Rectal smooth muscle tissue (tissue), 1 donor: ENCODE measurements at regions not wholly inside any gene's neighbourhood (a gene's known extent, or its start where the extent isn't known, plus 50 kb on each side); places are given as distances from the start of the nearest gene placed in this dataset.

Experiments
- H3K27ac ChIP-seq: one replicate; pipeline ENCODE4 v1.7.0; 2013; ENCODE audit warnings: low read depth, low read length, inconsistent platforms
- H3K27me3 ChIP-seq: one replicate; pipeline ENCODE4 v1.7.0; 2013; ENCODE audit warnings: low read length; ENCODE audit not compliant: control insufficient read depth, insufficient read depth
- H3K36me3 ChIP-seq: one replicate; pipeline ENCODE4 v1.7.0; 2013; ENCODE audit warnings: low read length; ENCODE audit not compliant: control insufficient read depth, insufficient read depth
- H3K4me1 ChIP-seq: one replicate; pipeline ENCODE4 v1.7.0; 2013; ENCODE audit warnings: low read length; ENCODE audit not compliant: control insufficient read depth, insufficient read depth
- H3K4me3 ChIP-seq: one replicate; pipeline ENCODE4 v1.7.0; 2013; ENCODE audit warnings: low read length
- H3K9ac ChIP-seq: one replicate; pipeline ENCODE4 v1.7.0; 2013; ENCODE audit warnings: low read length

DNA sequence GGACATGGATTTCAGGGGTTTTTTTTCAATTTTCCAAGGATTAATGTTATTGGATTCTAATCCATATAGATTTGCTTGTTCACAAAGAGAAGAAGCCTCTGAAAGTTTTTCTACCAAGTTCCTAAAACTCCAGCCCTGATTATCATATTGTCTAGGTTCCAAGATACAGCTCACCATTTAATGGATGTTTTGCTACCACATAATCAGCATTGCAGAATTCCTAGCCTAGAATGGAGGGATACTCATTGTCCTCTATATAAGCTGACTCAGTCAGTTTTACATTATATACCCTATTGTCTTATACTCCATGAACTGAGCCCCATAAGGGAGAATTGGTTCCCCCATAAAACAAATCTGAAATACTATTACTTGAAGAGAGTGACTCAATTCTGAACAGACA lies 664.7 kb upstream of the FAM241A start:
- H3K27me3 ChIP-seq, result no peaks in the 10 kb centered on the region
- H3K27ac ChIP-seq, result no peak overlapping the region
- H3K9ac ChIP-seq, result no peak overlapping the region
- no peaks in the 10 kb centered on the region for H3K36me3 ChIP-seq
- no peak overlapping the region for H3K4me3 ChIP-seq
- no peaks in the 10 kb centered on the region for H3K4me1 ChIP-seq

DNA sequence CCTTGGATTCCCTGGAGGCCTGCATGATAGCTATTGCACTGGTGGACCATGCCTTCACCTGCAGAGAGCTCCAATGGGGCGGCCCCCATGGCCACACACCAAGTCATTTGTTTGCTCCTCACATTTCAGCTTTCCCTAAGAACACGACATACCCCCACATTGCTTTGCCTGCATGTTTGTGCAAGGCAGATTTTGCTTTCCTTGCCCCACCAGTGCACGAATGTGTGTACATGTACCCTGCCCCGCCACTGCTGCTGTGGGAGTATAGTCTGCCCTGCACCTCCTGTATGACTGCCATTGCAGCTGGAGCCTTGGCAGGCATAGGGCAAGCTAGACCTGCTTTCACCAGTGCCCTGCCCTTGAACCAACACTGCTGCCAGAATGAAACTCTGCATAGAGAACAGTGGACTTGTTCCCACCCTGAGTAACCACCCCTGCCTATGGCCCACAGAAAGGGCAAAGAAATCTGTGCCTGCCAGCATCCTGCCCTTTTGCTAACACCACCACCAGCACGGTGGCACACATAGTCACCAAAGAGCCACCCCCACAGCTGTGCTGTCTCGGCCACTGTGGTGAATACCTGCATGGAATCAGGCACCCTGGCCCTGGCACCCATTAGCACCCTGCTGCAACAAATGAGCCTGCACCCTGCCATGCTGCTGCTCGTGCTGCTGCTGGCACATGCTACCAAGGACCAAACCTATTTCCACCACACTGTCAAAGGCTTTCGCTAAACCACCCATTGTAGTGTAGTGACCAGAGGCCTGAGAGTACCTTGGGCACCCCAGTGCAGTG lies 661.7 kb upstream of the FAM241A start:
- Histone ChIP-seq H3K36me3 (no peaks in the 10 kb centered on the region), H3K4me1 (no peaks in the 10 kb centered on the region), H3K4me3 (no peak overlapping the region), H3K27me3 (no peaks in the 10 kb centered on the region), H3K9ac (no peak overlapping the region), H3K27ac (no peak overlapping the region)

DNA sequence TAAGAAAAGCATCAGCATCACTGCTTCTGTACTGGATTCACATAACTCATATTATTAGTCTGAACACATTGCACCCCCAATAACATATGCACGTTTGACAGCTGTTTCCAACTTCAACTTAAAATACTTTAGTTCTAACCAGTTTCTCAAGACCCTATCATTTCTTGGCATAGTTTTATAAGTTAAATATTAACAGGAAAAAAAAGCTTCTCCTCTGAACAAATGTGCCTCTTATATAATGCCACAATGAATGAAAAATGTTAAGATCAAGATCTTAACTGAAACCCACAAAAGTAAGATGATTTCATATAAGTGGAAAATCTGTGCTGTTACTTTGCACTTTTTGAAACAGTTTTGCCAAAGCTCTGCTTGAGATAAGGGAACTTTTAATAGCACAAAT lies 652.8 kb upstream of the FAM241A start:
- no peak overlapping the region for H3K27ac ChIP-seq
- no peaks in the 10 kb centered on the region for H3K36me3 ChIP-seq
- no peak overlapping the region for H3K9ac ChIP-seq
- H3K4me3 ChIP-seq, result no peak overlapping the region
- no peaks in the 10 kb centered on the region for H3K4me1 ChIP-seq
- no peaks in the 10 kb centered on the region for H3K27me3 ChIP-seq

DNA sequence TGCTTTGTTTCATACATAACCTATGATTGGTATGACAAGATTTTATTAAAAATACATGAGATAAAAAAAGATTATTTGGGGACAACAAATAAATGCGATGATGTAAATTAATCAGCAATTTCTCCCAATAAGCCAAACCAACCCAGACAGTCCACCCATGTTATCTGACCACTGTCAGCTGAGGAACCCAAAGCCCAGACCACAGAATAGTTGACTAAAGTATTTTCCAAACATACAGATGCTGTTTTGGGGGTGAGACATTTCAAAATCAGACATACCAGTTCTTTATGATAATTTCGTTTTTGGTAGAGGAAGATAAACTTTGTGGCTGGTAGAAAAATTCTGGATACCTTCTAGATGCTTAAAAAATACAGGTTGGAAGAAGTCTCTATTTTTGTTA lies 650.8 kb upstream of the FAM241A start:
- Histone ChIP-seq H3K9ac (no peak overlapping the region), H3K27me3 (no peaks in the 10 kb centered on the region), H3K36me3 (no peaks in the 10 kb centered on the region), H3K4me3 (no peak overlapping the region), H3K4me1 (no peaks in the 10 kb centered on the region), H3K27ac (no peak overlapping the region)

DNA sequence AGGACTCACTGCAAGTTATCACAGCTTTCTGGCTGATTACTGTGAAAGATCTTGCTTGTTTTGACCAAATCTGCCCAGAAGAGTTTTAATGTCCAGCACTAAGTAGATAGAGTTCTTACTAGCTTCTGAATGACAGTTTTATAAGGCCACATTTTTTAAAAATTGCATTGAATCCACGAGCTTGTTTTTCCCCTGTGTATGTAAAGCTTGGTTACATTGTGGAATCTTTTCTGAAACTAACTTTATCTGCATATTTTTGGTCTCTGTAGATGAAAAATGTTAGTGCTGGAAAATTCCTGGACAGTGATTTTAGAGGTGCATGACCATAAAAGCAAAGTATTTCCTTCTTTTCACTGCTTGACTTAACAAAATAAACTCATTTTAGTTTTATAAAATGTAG lies 650.3 kb upstream of the FAM241A start:
- H3K4me1 ChIP-seq, result no peaks in the 10 kb centered on the region
- H3K4me3 ChIP-seq, result no peak overlapping the region
- H3K9ac ChIP-seq, result no peak overlapping the region
- no peaks in the 10 kb centered on the region for H3K36me3 ChIP-seq
- no peak overlapping the region for H3K27ac ChIP-seq
- H3K27me3 ChIP-seq, result no peaks in the 10 kb centered on the region

DNA sequence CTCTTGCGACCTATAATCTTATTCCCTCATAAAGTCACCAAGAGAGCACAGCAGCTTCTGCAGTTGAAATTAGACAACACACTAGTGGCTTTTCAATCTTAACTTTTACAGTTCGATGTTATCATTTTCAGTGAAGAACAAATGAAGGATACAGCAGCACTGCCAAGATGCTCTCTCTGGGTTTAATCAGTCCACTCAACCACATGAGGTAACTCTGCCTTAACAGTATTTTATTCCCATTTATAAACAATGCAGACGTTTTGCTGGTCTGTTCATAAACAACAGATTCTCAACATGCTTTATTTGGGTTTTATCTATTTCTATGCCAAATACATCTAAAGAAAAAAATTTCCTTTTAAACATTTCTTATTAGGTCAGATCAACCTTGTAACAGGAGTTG lies 646.0 kb upstream of the FAM241A start:
- no peaks in the 10 kb centered on the region for H3K4me1 ChIP-seq
- H3K4me3 ChIP-seq, result no peak overlapping the region
- H3K36me3 ChIP-seq, result no peaks in the 10 kb centered on the region
- no peak overlapping the region for H3K27ac ChIP-seq
- H3K27me3 ChIP-seq, result no peaks in the 10 kb centered on the region
- H3K9ac ChIP-seq, result no peak overlapping the region

DNA sequence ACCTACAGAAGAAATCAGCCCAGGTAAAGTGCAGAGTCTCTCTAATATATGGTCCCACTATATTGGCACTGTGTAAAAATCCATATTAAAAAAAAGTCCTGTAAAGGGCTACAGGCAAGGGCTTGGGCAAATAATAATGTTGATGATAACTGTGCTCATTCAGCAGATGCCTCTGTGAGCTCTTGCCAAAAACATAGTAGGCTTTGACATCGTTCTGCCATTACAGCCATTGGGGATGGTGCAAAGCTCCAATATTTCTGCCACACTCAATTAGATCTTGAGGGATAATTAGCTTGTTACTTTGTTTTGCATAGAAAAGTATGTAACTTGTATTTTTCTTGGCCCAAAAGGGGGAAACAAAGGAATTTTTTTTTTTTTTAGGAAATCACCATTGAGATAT lies 645.5 kb upstream of the FAM241A start:
- Histone ChIP-seq H3K9ac (no peak overlapping the region), H3K4me3 (no peak overlapping the region), H3K27me3 (no peaks in the 10 kb centered on the region), H3K27ac (no peak overlapping the region), H3K36me3 (no peaks in the 10 kb centered on the region), H3K4me1 (no peaks in the 10 kb centered on the region)

DNA sequence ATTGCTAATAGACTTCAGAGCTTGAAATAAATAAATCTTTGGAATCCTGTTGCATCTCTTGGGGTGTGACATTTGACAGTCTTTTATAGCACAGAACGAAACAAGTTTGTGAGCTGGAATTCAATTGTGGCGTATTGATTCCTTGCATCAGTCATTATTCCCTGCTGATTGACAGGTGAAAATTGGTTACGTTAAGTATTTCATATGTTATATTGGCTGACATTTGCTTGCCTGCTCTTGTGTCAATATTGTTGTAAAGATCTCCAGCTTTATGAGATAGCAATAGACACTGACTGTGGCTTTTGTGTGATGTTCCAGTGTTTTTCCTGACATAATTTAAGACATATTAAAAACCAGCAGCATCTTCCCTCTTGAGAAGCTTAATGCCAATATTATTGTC lies 644.4 kb upstream of the FAM241A start:
- Histone ChIP-seq H3K4me1 (no peaks in the 10 kb centered on the region), H3K9ac (no peak overlapping the region), H3K36me3 (no peaks in the 10 kb centered on the region), H3K27me3 (no peaks in the 10 kb centered on the region), H3K4me3 (no peak overlapping the region), H3K27ac (no peak overlapping the region)

DNA sequence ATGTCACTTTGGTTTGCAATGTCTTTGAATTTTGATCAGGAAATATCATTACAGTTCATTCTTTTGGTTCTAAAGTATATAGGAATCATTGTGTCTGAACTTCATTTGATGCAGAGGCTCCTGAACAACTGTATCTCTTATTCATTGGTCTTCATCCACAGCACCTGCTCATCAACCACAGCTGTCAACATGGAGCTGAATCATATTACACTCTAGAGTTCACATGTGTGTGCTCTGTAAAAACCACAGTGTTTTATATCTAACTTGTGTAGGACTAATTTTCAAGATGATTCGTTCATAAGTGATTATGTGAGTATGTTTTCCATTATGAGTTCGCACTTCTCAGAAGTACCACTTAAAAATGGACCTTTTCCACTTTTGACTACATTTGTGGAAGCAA lies 643.3 kb upstream of the FAM241A start:
- no peak overlapping the region for H3K4me3 ChIP-seq
- no peaks in the 10 kb centered on the region for H3K4me1 ChIP-seq
- H3K9ac ChIP-seq, result no peak overlapping the region
- H3K27ac ChIP-seq, result no peak overlapping the region
- H3K27me3 ChIP-seq, result no peaks in the 10 kb centered on the region
- H3K36me3 ChIP-seq, result no peaks in the 10 kb centered on the region

DNA sequence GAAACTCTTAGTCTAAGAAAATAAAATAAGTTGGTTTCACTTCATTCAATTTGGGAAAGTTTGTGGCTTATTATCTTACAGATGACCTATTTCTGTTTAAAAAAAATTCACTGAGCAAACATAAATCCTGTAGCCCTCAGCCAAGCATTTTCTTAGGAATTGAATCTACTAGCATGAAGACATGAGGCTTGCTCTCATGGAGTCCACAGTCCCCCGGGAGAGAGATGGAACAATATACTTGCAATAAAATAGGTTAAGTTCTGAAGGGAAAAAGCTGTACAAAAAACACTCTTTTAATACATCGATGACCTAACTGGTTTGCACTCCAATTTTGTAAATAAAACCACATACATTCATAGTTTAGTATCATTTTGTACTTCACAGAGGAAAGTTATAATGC lies 642.6 kb upstream of the FAM241A start:
- no peaks in the 10 kb centered on the region for H3K36me3 ChIP-seq
- H3K27me3 ChIP-seq, result no peaks in the 10 kb centered on the region
- no peak overlapping the region for H3K9ac ChIP-seq
- H3K27ac ChIP-seq, result no peak overlapping the region
- no peak overlapping the region for H3K4me3 ChIP-seq
- no peaks in the 10 kb centered on the region for H3K4me1 ChIP-seq

DNA sequence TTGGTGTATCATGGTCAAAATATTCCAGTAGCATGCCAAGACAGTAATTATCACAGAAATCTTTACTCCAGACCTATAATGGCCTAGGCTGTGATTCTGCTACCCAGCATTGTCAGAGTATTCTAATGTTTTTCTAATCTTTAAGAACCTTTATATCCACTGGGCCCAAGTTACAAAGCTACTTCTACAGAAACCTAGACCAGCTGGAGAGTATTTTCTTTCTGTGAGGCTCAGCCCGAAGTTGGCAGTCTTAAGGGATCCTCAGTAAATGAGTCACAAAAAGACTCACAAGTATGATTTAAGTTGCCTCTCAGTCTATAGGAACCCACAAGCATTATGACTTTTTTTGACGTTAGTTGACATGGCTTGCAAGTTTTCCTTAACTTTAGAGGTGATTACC lies 638.5 kb upstream of the FAM241A start:
- Histone ChIP-seq H3K36me3 (no peaks in the 10 kb centered on the region), H3K9ac (no peak overlapping the region), H3K27ac (no peak overlapping the region), H3K27me3 (no peaks in the 10 kb centered on the region), H3K4me3 (no peak overlapping the region), H3K4me1 (no peaks in the 10 kb centered on the region)

DNA sequence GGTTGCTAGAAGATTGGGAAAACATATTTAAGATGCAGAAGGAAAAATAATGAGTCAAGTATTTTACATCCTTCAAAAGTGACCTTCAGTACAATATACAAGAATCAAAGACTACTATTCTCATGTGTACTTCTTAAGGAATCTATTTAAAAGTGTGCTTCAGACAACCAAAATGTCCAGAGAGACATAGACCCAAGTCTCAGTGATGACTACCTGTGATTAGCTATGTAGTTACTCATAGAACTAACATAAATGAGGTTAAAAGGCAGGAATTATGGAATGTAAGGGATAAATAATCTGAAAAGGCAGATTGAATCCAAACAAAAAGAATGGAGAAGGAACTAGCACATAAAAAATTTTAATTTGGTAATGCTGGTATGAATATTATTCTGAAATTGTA lies 634.7 kb upstream of the FAM241A start:
- H3K27ac ChIP-seq, result no peak overlapping the region
- no peak overlapping the region for H3K4me3 ChIP-seq
- no peaks in the 10 kb centered on the region for H3K36me3 ChIP-seq
- no peaks in the 10 kb centered on the region for H3K4me1 ChIP-seq
- no peak overlapping the region for H3K9ac ChIP-seq
- no peaks in the 10 kb centered on the region for H3K27me3 ChIP-seq

DNA sequence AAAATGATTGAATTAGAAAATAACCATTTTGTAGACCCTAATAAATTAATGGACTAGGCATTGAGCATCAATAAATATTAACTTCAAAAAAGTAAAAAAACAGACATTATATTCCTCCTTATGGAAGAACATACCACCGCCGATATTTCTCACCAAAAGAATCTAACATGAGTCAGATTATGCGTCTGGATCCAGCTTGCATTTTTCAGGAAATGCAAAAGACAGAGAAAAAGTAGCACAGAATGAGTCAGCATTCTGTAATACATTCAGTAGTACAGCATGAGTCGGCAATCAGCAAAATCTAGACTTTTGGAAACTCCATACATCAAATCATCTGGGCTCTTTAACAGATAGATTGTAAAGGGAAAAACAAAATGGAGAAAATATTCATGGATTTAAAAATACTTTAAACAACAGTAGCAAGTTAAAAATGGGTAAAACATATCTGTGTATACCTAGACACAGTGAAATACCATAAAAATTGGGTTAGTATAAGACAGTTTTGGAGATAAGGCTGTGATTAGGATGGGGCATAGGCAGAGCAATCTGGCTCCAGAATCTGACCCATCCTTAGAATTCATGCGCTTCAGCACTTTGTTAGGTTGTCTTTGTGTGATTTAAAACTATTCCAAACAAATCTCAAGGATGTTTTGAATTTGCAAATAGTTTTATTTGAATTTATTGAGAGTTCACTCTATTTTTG lies 633.0 kb upstream of the FAM241A start:
- Histone ChIP-seq H3K36me3 (no peaks in the 10 kb centered on the region), H3K9ac (no peak overlapping the region), H3K27me3 (no peaks in the 10 kb centered on the region), H3K4me1 (no peaks in the 10 kb centered on the region), H3K4me3 (no peak overlapping the region), H3K27ac (no peak overlapping the region)
